HG03025 (cell line): ENCODE measurements at regions not wholly inside any gene's neighbourhood (a gene's known extent, or its start where the extent isn't known, plus 50 kb on each side); places are given as distances from the start of the nearest gene placed in this dataset.

Experiments used
- ATAC-seq: cut with Tn5 transposase; IDR thresholded peaks from one replicate; pipeline ENCODE4 v1.9.1; 2021; ENCODE audit warnings: mild to moderate bottlenecking, moderate library complexity; ENCODE audit not compliant: unreplicated experiment, low FRiP score

- ATAC-seq: no peak
These were observed 489.4 kb downstream of the ZNF608 start for GRCh38 chr5:124257048-124257447.

- ATAC-seq: no peak
These were observed 493.1 kb downstream of the ZNF608 start for GRCh38 chr5:124253203-124253810.

GRCh38 chr5:124252747-124253146 lies 493.7 kb downstream of the ZNF608 start:
- no peak for ATAC-seq

- ATAC-seq: no peak
These were observed 494.2 kb downstream of the ZNF608 start for GRCh38 chr5:124252191-124252638.

GRCh38 chr5:124245276-124245675 lies 501.2 kb downstream of the ZNF608 start:
- no peak for ATAC-seq

GRCh38 chr5:124240732-124241131 lies 505.7 kb downstream of the ZNF608 start:
- no peak for ATAC-seq

GRCh38 chr5:124239572-124239971 lies 506.9 kb downstream of the ZNF608 start:
- no peak for ATAC-seq

- ATAC-seq: no peak
These were observed 508.1 kb downstream of the ZNF608 start for GRCh38 chr5:124238350-124238749.

- ATAC-seq: no peak
These were observed 509.2 kb downstream of the ZNF608 start for GRCh38 chr5:124237206-124237695.

- no peak for ATAC-seq
These were observed 509.9 kb downstream of the ZNF608 start for GRCh38 chr5:124236361-124237205.

GRCh38 chr5:124235576-124235975 lies 510.9 kb downstream of the ZNF608 start:
- no peak for ATAC-seq

GRCh38 chr5:124234770-124235562 lies 511.5 kb downstream of the ZNF608 start:
- no peak for ATAC-seq

GRCh38 chr5:124234022-124234769 lies 512.2 kb downstream of the ZNF608 start:
- ATAC-seq: no peak

GRCh38 chr5:124232515-124232914 lies 513.9 kb downstream of the ZNF608 start:
- no peak for ATAC-seq

GRCh38 chr5:124231802-124232201 lies 514.6 kb downstream of the ZNF608 start:
- no peak for ATAC-seq

- ATAC-seq: no peak
These were observed 515.2 kb downstream of the ZNF608 start for GRCh38 chr5:124231230-124231629.

- no peak for ATAC-seq
These were observed 516.0 kb downstream of the ZNF608 start for GRCh38 chr5:124230456-124230855.

GRCh38 chr5:124229352-124229751 lies 517.1 kb downstream of the ZNF608 start:
- no peak for ATAC-seq

- no peak for ATAC-seq
These were observed 518.5 kb downstream of the ZNF608 start for GRCh38 chr5:124227914-124228313.

- ATAC-seq: no peak
These were observed 526.0 kb downstream of the ZNF608 start for GRCh38 chr5:124220418-124220817.
